Uterus (tissue), 3 donors: ENCODE measurements at regions not wholly inside any gene's neighbourhood (a gene's known extent, or its start where the extent isn't known, plus 50 kb on each side); places are given as distances from the start of the nearest gene placed in this dataset.

Experiments
- DNase-seq, 2 donors: peaks; one replicate each; pipeline ENCODE4 v3.0.0-alpha.2; 2019 to 2020
- H3K27ac ChIP-seq, 2 donors: fragments of 200-600 bp; sonication (generic); 1 replicate in 1 of 2; 2 replicates in 1 of 2; pipeline ENCODE4 v1.5.1; 2016 to 2018
- H3K27me3 ChIP-seq, 2 donors: fragments of 200-600 bp; sonication (generic); one replicate each; pipeline ENCODE4 v1.5.1; 2018 to 2019; ENCODE audit warnings: control low read depth in 1 of 2
- H3K36me3 ChIP-seq, 2 donors: fragments of 200-600 bp; sonication (generic); one replicate each; pipeline ENCODE4 v1.5.1; 2019; ENCODE audit warnings: control low read depth in 1 of 2
- H3K4me1 ChIP-seq, 2 donors: fragments of 200-600 bp; sonication (generic); one replicate each; pipeline ENCODE4 v1.5.1; 2018 to 2019; ENCODE audit warnings: control low read depth in 1 of 2
- H3K4me3 ChIP-seq, 2 donors: fragments of 200-600 bp; sonication (generic); 1 replicate in 1 of 2; 2 replicates in 1 of 2; pipeline ENCODE4 v1.5.1; 2018 to 2019; ENCODE audit warnings: mild to moderate bottlenecking in 1 of 2
- H3K9me3 ChIP-seq, 2 donors: fragments of 200-600 bp; sonication (generic); one replicate each; pipeline ENCODE4 v1.5.1; 2019; ENCODE audit warnings: control low read depth in 1 of 2
- POLR2A ChIP-seq, 2 donors: fragments of 450-650 bp; IDR thresholded peaks; one replicate each; pipeline ENCODE4 v1.6.1; 2016; ENCODE audit warnings: antibody characterized with exemption in 2 of 2, mild to moderate bottlenecking in 1 of 2, moderate library complexity in 1 of 2
- intact Hi-C: fragments of 100-400 bp; cut with DNase I; formaldehyde crosslinking; loops from one replicate; pipeline ENCODE4 v1.15.1; 2023; ENCODE audit warnings: low total_unique reads
- TF ChIP-seq, protein P1 (sequence below), 4 experiments: fragments of 200-600 bp in 2 of 4; fragments of 450-650 bp in 2 of 4; sonication (generic) in 2 of 4; IDR thresholded peaks; one replicate each; pipeline ENCODE4 v1.5.1; 2016 to 2019; ENCODE audit warnings: antibody characterized with exemption in 4 of 4, mild to moderate bottlenecking in 2 of 4, moderate library complexity in 1 of 4
- donor health status: DM: yes; HTN: yes; CAD: no.

DNA sequence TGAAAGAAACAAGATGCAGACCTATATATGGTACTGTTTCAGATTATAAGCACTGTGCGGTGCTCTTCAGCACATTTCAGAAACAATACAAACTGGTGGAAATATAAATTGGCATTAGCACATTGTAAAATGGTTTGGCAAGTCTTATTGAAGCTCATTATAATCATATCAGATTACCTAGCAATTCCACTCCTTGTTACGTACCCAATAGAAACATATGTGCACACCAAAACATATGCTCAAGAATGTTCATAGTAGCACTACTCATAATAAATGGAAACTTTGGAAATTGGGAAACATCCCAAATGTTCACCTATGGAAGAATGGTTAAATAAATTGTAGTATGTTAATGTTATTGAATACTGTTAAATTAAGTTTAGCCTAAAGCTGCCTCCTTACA lies 54.9 kb upstream of the PLEKHG1 start:
- TF ChIP-seq POLR2A (IDR thresholded peaks at IDR 0.05), result no peak
- intact Hi-C loops, result no loop called here
- no peak overlapping the region for H3K27ac ChIP-seq
- no peaks in the 10 kb centered on the region for H3K27me3 ChIP-seq
- H3K9me3 ChIP-seq, result no peaks in the 10 kb centered on the region
- H3K4me1 ChIP-seq, result no peaks in the 10 kb centered on the region
- no peaks in the 10 kb centered on the region for H3K36me3 ChIP-seq
- DNase-seq, result no peak
- no peak overlapping the region for H3K4me3 ChIP-seq

DNA sequence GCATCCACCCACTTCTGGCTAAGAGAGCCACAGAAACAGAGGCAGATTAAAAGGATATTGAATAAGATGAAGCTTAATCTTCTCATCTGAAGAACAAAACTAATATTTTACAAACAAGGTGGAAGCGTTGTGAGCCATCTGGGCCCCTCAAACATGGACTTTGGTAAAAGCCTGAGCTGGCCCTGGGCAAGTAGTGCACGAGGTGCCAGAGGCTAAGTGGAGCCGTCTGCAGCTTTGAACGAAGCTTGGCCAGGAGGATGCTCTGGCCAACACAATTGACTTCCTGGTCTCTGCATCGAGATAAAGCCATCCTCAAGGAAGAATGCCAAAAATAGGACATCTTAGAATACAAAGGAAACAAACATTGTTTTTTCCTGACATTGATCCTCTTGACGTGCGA lies 53.2 kb upstream of the PLEKHG1 start:
- Histone ChIP-seq H3K9me3 (no peaks in the 10 kb centered on the region), H3K36me3 (no peaks in the 10 kb centered on the region), H3K27ac (no peak overlapping the region), H3K4me1 (no peaks in the 10 kb centered on the region), H3K27me3 (no peaks in the 10 kb centered on the region), H3K4me3 (no peak overlapping the region)
- no peak for DNase-seq
- intact Hi-C loops, result no loop called here
- TF ChIP-seq, protein P1, sequence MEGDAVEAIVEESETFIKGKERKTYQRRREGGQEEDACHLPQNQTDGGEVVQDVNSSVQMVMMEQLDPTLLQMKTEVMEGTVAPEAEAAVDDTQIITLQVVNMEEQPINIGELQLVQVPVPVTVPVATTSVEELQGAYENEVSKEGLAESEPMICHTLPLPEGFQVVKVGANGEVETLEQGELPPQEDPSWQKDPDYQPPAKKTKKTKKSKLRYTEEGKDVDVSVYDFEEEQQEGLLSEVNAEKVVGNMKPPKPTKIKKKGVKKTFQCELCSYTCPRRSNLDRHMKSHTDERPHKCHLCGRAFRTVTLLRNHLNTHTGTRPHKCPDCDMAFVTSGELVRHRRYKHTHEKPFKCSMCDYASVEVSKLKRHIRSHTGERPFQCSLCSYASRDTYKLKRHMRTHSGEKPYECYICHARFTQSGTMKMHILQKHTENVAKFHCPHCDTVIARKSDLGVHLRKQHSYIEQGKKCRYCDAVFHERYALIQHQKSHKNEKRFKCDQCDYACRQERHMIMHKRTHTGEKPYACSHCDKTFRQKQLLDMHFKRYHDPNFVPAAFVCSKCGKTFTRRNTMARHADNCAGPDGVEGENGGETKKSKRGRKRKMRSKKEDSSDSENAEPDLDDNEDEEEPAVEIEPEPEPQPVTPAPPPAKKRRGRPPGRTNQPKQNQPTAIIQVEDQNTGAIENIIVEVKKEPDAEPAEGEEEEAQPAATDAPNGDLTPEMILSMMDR (IDR thresholded peaks at IDR 0.05), result no peak
- no peak for TF ChIP-seq POLR2A (IDR thresholded peaks at IDR 0.05)

DNA sequence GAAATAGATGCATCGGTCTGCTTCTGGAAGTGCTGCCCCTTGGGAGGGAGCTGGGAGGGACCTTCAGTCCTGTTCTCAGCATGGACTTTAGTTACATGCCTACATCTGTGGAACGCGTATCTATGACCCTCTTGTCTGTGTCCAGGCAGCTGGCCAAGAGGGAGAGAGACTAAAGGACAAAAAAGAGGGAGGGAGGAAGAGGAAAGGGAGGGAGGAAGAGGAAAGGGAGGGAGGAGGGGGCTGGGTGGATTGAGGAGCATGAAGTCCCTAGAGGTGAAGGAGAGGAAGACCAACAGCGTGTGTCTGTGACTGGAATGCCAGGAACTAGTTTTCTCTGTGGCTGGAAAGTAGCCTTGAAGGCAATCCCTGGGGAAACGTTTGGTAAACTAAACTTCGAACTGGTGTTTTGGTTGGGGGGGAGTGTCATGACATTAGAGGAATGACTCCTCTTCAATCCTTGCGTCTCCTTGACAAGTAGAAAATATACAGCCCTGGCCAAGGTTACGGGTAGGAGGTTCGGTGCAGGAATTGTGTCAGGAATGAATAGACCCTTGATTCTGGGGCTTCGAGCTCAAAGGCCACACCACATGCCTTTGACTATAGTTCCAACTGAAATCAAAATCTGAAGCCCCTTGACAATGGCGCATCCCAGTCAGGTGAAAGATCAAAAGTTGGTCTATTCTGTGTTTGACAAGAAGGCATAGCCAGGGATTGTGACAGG lies 52.0 kb upstream of the PLEKHG1 start:
- no peak for TF ChIP-seq POLR2A (IDR thresholded peaks at IDR 0.05)
- TF ChIP-seq, protein P1 (IDR thresholded peaks at IDR 0.05), result no peak
- H3K4me3 ChIP-seq, result no peak overlapping the region
- H3K9me3 ChIP-seq, result no peaks in the 10 kb centered on the region
- no peak overlapping the region for H3K27ac ChIP-seq
- no peaks in the 10 kb centered on the region for H3K36me3 ChIP-seq
- DNase-seq, result no peak
- H3K4me1 ChIP-seq, result no peaks in the 10 kb centered on the region
- no peaks in the 10 kb centered on the region for H3K27me3 ChIP-seq
- intact Hi-C loops, result no loop called here

DNA sequence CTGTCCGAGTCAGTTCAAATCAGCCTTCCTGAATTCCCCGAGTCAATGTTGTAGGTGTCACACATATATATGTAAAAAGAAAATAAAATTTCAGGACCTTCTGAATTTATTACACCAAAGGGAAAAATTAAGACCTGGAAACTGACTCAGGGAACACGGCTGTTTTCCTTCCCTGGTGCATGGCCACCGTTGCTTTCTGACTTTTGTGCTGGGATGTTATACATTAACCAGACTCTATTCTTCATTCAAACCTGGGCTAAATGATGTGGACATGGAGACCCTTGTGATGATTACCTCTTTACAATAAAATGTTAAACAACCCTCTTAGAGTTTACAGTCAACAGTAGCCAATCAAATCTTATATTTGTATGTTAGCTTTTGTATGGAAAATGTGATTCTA lies 51.4 kb upstream of the PLEKHG1 start:
- intact Hi-C loops, result no loop called here
- H3K4me3 ChIP-seq, result no peak overlapping the region
- H3K4me1 ChIP-seq, result no peaks in the 10 kb centered on the region
- TF ChIP-seq, protein P1 (IDR thresholded peaks at IDR 0.05), result no peak
- TF ChIP-seq POLR2A (IDR thresholded peaks at IDR 0.05), result no peak
- no peaks in the 10 kb centered on the region for H3K36me3 ChIP-seq
- no peak for DNase-seq
- H3K9me3 ChIP-seq, result no peaks in the 10 kb centered on the region
- H3K27ac ChIP-seq, result no peak overlapping the region
- H3K27me3 ChIP-seq, result no peaks in the 10 kb centered on the region

DNA sequence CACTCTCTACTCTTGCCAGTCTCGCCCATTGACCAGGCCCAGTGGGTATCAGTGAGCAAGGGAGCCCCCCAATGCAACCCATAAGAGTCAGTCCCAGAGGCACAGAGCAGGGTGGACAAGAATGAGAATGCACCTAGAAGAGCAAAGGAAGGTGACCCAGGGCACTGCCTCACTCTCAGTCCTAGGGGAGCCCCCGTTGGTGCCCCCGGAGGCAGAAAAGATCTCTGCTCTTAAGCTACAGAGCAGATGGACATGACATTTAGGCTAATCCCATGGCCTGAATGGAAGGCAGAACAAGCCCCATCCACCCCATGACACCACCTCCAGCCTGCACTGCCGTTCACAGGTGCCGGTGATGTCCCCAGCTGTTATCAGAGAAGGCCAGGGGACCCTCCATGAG lies 50.7 kb upstream of the PLEKHG1 start:
- Histone ChIP-seq H3K4me3 (no peak overlapping the region), H3K27ac (no peak overlapping the region), H3K4me1 (no peaks in the 10 kb centered on the region), H3K36me3 (no peaks in the 10 kb centered on the region), H3K9me3 (no peaks in the 10 kb centered on the region), H3K27me3 (no peaks in the 10 kb centered on the region)
- no peak for DNase-seq
- intact Hi-C loops, result no loop called here
- TF ChIP-seq POLR2A (IDR thresholded peaks at IDR 0.05), result no peak
- TF ChIP-seq, protein P1 (IDR thresholded peaks at IDR 0.05), result no peak

DNA sequence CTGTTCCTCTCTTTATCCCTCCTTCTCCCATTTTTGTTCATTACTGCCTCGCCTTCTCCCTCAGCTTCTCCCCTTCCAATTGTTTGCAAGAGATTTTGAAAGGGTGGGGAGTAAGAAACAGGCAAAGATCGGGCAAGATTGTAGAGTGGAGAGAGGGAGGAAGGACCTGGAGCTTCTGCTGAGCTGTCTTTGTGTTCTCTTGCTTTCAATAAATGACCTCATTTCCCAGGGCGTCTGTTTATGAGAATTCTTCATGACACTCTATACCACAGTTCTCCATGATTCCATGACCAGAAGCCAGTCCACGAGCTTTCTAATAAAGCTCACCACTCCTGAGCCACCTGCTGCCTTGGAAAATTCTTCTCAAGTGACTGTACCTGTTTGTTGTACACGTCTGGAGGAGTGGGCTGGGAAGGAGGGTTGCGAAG lies 50.0 kb upstream of the PLEKHG1 start:
- no peaks in the 10 kb centered on the region for H3K36me3 ChIP-seq
- intact Hi-C loops, result no loop called here
- H3K9me3 ChIP-seq, result no peaks in the 10 kb centered on the region
- TF ChIP-seq, protein P1 (IDR thresholded peaks at IDR 0.05), result no peak
- no peak for TF ChIP-seq POLR2A (IDR thresholded peaks at IDR 0.05)
- DNase-seq, result no peak
- H3K27me3 ChIP-seq, result no peaks in the 10 kb centered on the region
- no peaks in the 10 kb centered on the region for H3K4me1 ChIP-seq
- H3K27ac ChIP-seq, result no peak overlapping the region
- no peak overlapping the region for H3K4me3 ChIP-seq
